ENCODE measurements at regions not wholly inside any gene's neighbourhood (a gene's known extent, or its start where the extent isn't known, plus 50 kb on each side); places are given as distances from the start of the nearest gene placed in this dataset.
"Not testable (repeated sequence)": the region's sequence is repeated elsewhere in the genome, so short reads cannot be mapped to it uniquely, and the experiment has no call there.

GRCh38 chr7:119232091-119232490 is 1007.6 kb downstream of the ANKRD7 start:
- no peak overlapping the region for H3K4me3 ChIP-seq (ENCODE audit: low read depth, low read length)
- no peak for DNase-seq (ENCODE audit: low read depth)
- TF ChIP-seq CTCF (IDR thresholded peaks at IDR 0.05; ENCODE audit: insufficient read depth, low read length), result no peak

GRCh38 chr7:119233015-119233414 is 1008.5 kb downstream of the ANKRD7 start:
- TF ChIP-seq CTCF (IDR thresholded peaks at IDR 0.05; ENCODE audit: insufficient read depth, low read length), result no peak
- DNase-seq (ENCODE audit: low read depth), result no peak
- no peak overlapping the region for H3K4me3 ChIP-seq (ENCODE audit: low read depth, low read length)

- no peak for TF ChIP-seq CTCF (IDR thresholded peaks at IDR 0.05; ENCODE audit: insufficient read depth, low read length)
- H3K4me3 ChIP-seq (ENCODE audit: low read depth, low read length), result no peak overlapping the region
- DNase-seq (ENCODE audit: low read depth), result no peak
Measured at GRCh38 chr7:119252962-119253361, 1020.0 kb upstream of the KCND2 start.

GRCh38 chr7:119254742-119255141 is 1018.2 kb upstream of the KCND2 start:
- no peak overlapping the region for H3K4me3 ChIP-seq (ENCODE audit: low read depth, low read length)
- TF ChIP-seq CTCF (IDR thresholded peaks at IDR 0.05; ENCODE audit: insufficient read depth, low read length), result no peak
- no peak for DNase-seq (ENCODE audit: low read depth)

GRCh38 chr7:119256001-119256400 is 1017.0 kb upstream of the KCND2 start:
- TF ChIP-seq CTCF (IDR thresholded peaks at IDR 0.05; ENCODE audit: insufficient read depth, low read length), result no peak
- H3K4me3 ChIP-seq (ENCODE audit: low read depth, low read length), result no peak overlapping the region
- no peak for DNase-seq (ENCODE audit: low read depth)

GRCh38 chr7:119256446-119257131 is 1016.4 kb upstream of the KCND2 start:
- no peak for DNase-seq (ENCODE audit: low read depth)
- no peak for TF ChIP-seq CTCF (IDR thresholded peaks at IDR 0.05; ENCODE audit: insufficient read depth, low read length)
- H3K4me3 ChIP-seq (ENCODE audit: low read depth, low read length), result no peak overlapping the region

GRCh38 chr7:119266790-119267189 is 1006.2 kb upstream of the KCND2 start:
- DNase-seq (ENCODE audit: low read depth); H3K4me3 ChIP-seq (ENCODE audit: low read depth, low read length): not testable (repeated sequence)

Measured in fibroblast of the aortic adventitia (primary cell).